GM12865 (cell line): ENCODE measurements at regions not wholly inside any gene's neighbourhood (a gene's known extent, or its start where the extent isn't known, plus 50 kb on each side); places are given as distances from the start of the nearest gene placed in this dataset.
A peak's percentile ranks its signal among the peaks of the same experiment; 100 is the strongest.

ENCODE experiments used
- DNase-seq: peaks from one replicate; pipeline ENCODE4 v3.0.0; 2010; ENCODE audit warnings: low read depth
- H3K4me3 ChIP-seq: 2 replicates; pipeline ENCODE4 v1.5.1; 2011; ENCODE audit warnings: mild to moderate bottlenecking, low read depth, low read length, control low read depth
- CTCF ChIP-seq: IDR thresholded peaks from 2 replicates; pipeline ENCODE4 v1.5.1; 2011; ENCODE audit warnings: low read length, control low read depth, low read depth, inconsistent platforms; ENCODE audit not compliant: insufficient read depth; ENCODE audit errors: missing control alignments

- TF ChIP-seq CTCF, result no peak
- peak; percentile 21 for DNase-seq
- no peak overlapping the region for H3K4me3 ChIP-seq
Measured at GRCh38 chr6:37551002-37551401, 51.3 kb upstream of the CCDC167 start.

- H3K4me3 ChIP-seq, result no peak overlapping the region
- DNase-seq, result no peak
- no peak for TF ChIP-seq CTCF
Measured at GRCh38 chr6:37550191-37550831, 50.6 kb upstream of the CCDC167 start.

- TF ChIP-seq CTCF, result no peak
- no peak for DNase-seq
- no peak overlapping the region for H3K4me3 ChIP-seq
Measured at GRCh38 chr6:37549558-37549957, 49.9 kb upstream of the CCDC167 start.
